OCI-LY7 (cell line): ENCODE measurements at regions not wholly inside any gene's neighbourhood (a gene's known extent, or its start where the extent isn't known, plus 50 kb on each side); places are given as distances from the start of the nearest gene placed in this dataset.

Source experiments
- BruUV-seq: library from RNA; stranded (reverse); fragments of 400-500 nt; replicated peaks from 2 replicates; lab custom pipeline; 2021; lab: Mats Ljungman, UMichigan
- CTCF ChIA-PET: fragments of 300-600 bp; sonication (Branson Sonifier 250); formaldehyde crosslinking; loops from one replicate; lab custom pipeline; 2022; ENCODE audit warnings: antibody characterized with exemption; ENCODE audit not compliant: unreplicated experiment; lab: Charles Lee
- POLR2A ChIA-PET: fragments of 300-600 bp; sonication (Branson Sonifier 250); formaldehyde crosslinking; loops from one replicate; lab custom pipeline; 2022; ENCODE audit warnings: antibody characterized with exemption; lab: Charles Lee
- DNase-seq: peaks from one replicate; pipeline ENCODE4 v3.0.0-alpha.2; 2015; ENCODE audit warnings: low spot score
- H2AFZ ChIP-seq: fragments of 200-600 bp; sonication (generic), shearing (Covaris generic); 2 replicates; pipeline ENCODE4 v1.6.1; 2014; ENCODE audit warnings: mild to moderate bottlenecking, antibody characterized with exemption, low read length, moderate library complexity
- H3K27ac ChIP-seq: fragments of 200-600 bp; sonication (generic); 2 replicates; pipeline ENCODE4 v1.5.1; 2014; ENCODE audit warnings: mixed run types, low read depth, mild to moderate bottlenecking, moderate library complexity, low read length, inconsistent platforms; ENCODE audit not compliant: poor library complexity, severe bottlenecking
- H3K36me3 ChIP-seq: fragments of 200-600 bp; sonication (generic); 2 replicates; pipeline ENCODE4 v1.6.1; 2014; ENCODE audit warnings: mild to moderate bottlenecking, antibody characterized with exemption, low read length, moderate library complexity, mixed read lengths; ENCODE audit not compliant: insufficient read depth
- H3K4me1 ChIP-seq: fragments of 200-600 bp; sonication (generic); 2 replicates; pipeline ENCODE4 v1.5.1; 2014; ENCODE audit warnings: mild to moderate bottlenecking, low read length; ENCODE audit not compliant: insufficient read depth, poor library complexity, severe bottlenecking
- H3K4me2 ChIP-seq: fragments of 200-600 bp; sonication (generic); 2 replicates; pipeline ENCODE4 v1.6.1; 2014; ENCODE audit warnings: mild to moderate bottlenecking, low read length
- H3K4me3 ChIP-seq: fragments of 200-600 bp; sonication (generic); 2 replicates; pipeline ENCODE4 v1.5.1; 2014; ENCODE audit warnings: mild to moderate bottlenecking, low read depth, low read length; ENCODE audit not compliant: poor library complexity, severe bottlenecking
- H3K79me2 ChIP-seq: fragments of 200-600 bp; sonication (generic); 2 replicates; pipeline ENCODE4 v1.6.1; 2016; ENCODE audit warnings: low read depth, mild to moderate bottlenecking, low read length, moderate library complexity, mixed read lengths; ENCODE audit not compliant: insufficient read depth
- H3K9me2 ChIP-seq: fragments of 200-600 bp; sonication (generic); 2 replicates; pipeline ENCODE4 v1.6.1; 2016; ENCODE audit warnings: mild to moderate bottlenecking, low read length, mixed read lengths; ENCODE audit not compliant: insufficient read depth
- H3K9me3 ChIP-seq: fragments of 200-600 bp; sonication (generic); 2 replicates; pipeline ENCODE4 v1.6.1; 2014; ENCODE audit warnings: mild to moderate bottlenecking, mixed run types, low read length, mixed read lengths
- H4K20me1 ChIP-seq: fragments of 200-600 bp; sonication (generic); 2 replicates; pipeline ENCODE4 v1.6.1; 2014; ENCODE audit warnings: mild to moderate bottlenecking, antibody characterized with exemption, low read length, moderate library complexity, mixed read lengths; ENCODE audit not compliant: insufficient read depth
- EZH2phosphoT487 ChIP-seq: fragments of 200-600 bp; sonication (generic); IDR thresholded peaks from 2 replicates; pipeline ENCODE4 v1.6.1; 2018; ENCODE audit warnings: low read depth, borderline replicate concordance, mild to moderate bottlenecking, mixed run types, antibody characterized with exemption, low read length, moderate library complexity, mixed read lengths
- intact Hi-C: fragments of 100-400 bp; cut with micrococcal nuclease; formaldehyde crosslinking; loops from one replicate; pipeline ENCODE4 v1.10.0; 2022; ENCODE audit not compliant: unreplicated experiment
- TF ChIP-seq, protein P1 (sequence below): fragments of 200-600 bp; sonication (generic); conservative IDR thresholded peaks from 2 replicates; pipeline ENCODE4 v1.5.1; 2014; ENCODE audit warnings: mild to moderate bottlenecking, antibody characterized with exemption, low read length, moderate library complexity, mixed read lengths

DNA sequence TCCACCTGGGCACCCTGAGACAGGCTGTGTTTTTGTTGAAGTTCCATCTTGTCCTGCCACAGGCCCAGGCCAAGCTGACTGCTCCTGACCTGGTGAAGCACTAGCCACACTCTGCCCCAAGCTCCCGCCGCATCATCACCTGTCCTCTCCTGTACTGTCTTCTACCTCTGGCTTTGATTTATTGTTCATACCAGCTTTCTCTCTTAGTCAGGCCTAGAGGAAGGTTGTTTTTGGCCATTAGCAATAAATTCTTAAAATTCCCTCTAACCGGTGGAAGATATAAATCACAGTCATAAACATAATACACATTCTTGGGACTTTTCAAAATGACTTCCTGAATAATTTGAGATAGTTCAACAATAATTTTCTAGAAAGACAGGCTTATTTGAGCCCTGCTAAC lies 169.4 kb downstream of the DAD1 start:
- intact Hi-C loops: loop anchor here (2.0 kb wide), 1 partner anchor 27 kb away; no protein-coding TSS in a partner anchor
- no peaks in the 10 kb centered on the region for H3K9me3 ChIP-seq
- H3K4me3 ChIP-seq: no peak overlapping the region
- BruUV-seq: no TSS peak
- H3K36me3 ChIP-seq: no peaks in the 10 kb centered on the region
- peak overlapping the region; percentile 60; the same call in 1 of the 2 replicates for H3K4me2 ChIP-seq
- H2AFZ ChIP-seq: peak overlapping the region; percentile 5; the same call in 1 of the 2 replicates
- H3K27ac ChIP-seq: peak overlapping the region; percentile 78
- no peaks in the 10 kb centered on the region for H4K20me1 ChIP-seq
- peaks cover 69% of the 10 kb centered on the region for H3K4me1 ChIP-seq
- DNase-seq: no peak
- TF ChIP-seq EZH2phosphoT487: no peak
- TF ChIP-seq, protein P1, sequence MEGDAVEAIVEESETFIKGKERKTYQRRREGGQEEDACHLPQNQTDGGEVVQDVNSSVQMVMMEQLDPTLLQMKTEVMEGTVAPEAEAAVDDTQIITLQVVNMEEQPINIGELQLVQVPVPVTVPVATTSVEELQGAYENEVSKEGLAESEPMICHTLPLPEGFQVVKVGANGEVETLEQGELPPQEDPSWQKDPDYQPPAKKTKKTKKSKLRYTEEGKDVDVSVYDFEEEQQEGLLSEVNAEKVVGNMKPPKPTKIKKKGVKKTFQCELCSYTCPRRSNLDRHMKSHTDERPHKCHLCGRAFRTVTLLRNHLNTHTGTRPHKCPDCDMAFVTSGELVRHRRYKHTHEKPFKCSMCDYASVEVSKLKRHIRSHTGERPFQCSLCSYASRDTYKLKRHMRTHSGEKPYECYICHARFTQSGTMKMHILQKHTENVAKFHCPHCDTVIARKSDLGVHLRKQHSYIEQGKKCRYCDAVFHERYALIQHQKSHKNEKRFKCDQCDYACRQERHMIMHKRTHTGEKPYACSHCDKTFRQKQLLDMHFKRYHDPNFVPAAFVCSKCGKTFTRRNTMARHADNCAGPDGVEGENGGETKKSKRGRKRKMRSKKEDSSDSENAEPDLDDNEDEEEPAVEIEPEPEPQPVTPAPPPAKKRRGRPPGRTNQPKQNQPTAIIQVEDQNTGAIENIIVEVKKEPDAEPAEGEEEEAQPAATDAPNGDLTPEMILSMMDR: no peak
- POLR2A ChIA-PET: interaction anchor here (0.6 to 5.5 kb wide), 10 partner anchors 9 to 202 kb away, joined by 3 to 59 read pairs (median 6); no protein-coding TSS in a partner anchor
- CTCF ChIA-PET: interaction anchor here (1.7 kb wide), 1 partner anchor 29 kb away, joined by 6 read pairs; no protein-coding TSS in a partner anchor
- H3K9me2 ChIP-seq: no peaks in the 10 kb centered on the region
- no peaks in the 10 kb centered on the region for H3K79me2 ChIP-seq

DNA sequence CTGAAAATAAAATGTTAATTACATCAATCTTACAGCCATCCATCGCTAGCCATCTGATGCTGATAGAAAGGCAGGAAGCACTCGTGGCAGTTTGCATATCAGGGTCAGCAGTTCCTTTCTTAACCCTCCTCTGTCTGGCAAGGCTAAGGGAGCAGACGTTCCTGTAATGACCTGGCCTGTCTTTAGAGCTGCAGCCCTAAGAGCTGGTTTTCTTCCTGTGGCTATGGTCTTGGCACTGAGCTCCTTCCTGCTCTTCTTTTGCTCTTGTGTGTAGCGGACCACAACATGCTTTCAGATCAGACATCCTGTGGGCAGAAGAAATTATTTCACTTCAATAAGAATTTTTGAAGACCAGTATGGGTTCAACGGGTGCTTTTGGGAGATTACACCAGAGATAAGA lies 170.4 kb downstream of the DAD1 start:
- ChIA-PET CTCF (interaction anchor here (1.3 to 1.8 kb wide), 5 partner anchors 11 to 53 kb away, joined by 5 to 9 read pairs (median 6); no protein-coding TSS in a partner anchor), POLR2A (interaction anchor here (0.7 to 5.5 kb wide), 19 partner anchors 8 to 680 kb away, joined by 3 to 59 read pairs (median 6); no protein-coding TSS in a partner anchor)
- Histone ChIP-seq H3K27ac (peak overlapping the region; percentile 78), H4K20me1 (no peaks in the 10 kb centered on the region), H3K4me3 (peak overlapping the region; percentile 26), H3K9me2 (no peaks in the 10 kb centered on the region), H2AFZ (peak overlapping the region; percentile 79), H3K9me3 (no peaks in the 10 kb centered on the region), H3K4me2 (peak overlapping the region; percentile 60), H3K4me1 (peaks cover 61% of the 10 kb centered on the region), H3K79me2 (no peaks in the 10 kb centered on the region), H3K36me3 (no peaks in the 10 kb centered on the region)
- no peak for TF ChIP-seq EZH2phosphoT487
- TF ChIP-seq, protein P1: no peak
- DNase-seq: peak; percentile 74
- no TSS peak for BruUV-seq
- intact Hi-C loops: loop anchor here (1.0 to 2.0 kb wide), 2 partner anchors 14 to 26 kb away; no protein-coding TSS in a partner anchor

DNA sequence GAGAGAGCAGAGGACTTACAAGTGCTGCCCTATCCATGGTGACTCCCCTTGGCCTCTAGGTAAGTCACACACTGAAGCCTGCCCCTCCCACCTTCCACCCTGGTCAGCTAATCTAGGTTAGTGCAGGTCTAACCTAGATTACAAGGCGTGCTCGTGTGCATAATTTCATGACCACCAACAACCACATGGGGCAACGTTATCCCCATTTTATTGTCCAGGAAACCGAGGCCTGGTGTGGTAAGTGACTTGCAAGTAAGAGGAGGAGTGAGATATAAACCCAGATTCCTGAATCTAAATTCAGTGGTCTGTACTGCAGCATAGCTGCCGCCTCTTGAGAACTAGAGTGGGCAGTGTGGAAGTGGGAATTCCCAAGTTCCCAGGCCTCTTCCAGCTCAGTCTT lies 171.1 kb downstream of the DAD1 start:
- POLR2A ChIA-PET: interaction anchor here (0.7 to 5.5 kb wide), 19 partner anchors 8 to 680 kb away, joined by 3 to 59 read pairs (median 6); no protein-coding TSS in a partner anchor
- CTCF ChIA-PET: interaction anchor here (1.3 to 1.8 kb wide), 4 partner anchors 12 to 53 kb away, joined by 5 to 9 read pairs (median 6); no protein-coding TSS in a partner anchor
- peak; percentile 43 for DNase-seq
- Histone ChIP-seq H3K9me2 (no peaks in the 10 kb centered on the region), H3K27ac (peak overlapping the region; percentile 78), H3K36me3 (no peaks in the 10 kb centered on the region), H2AFZ (peak overlapping the region; percentile 79; the same call in 1 of the 2 replicates), H4K20me1 (no peaks in the 10 kb centered on the region), H3K9me3 (no peaks in the 10 kb centered on the region), H3K4me2 (peak overlapping the region; percentile 60), H3K4me1 (peaks cover 58% of the 10 kb centered on the region), H3K4me3 (peak overlapping the region; percentile 26), H3K79me2 (no peaks in the 10 kb centered on the region)
- intact Hi-C loops: loop anchor here (1.0 to 2.0 kb wide), 2 partner anchors 14 to 25 kb away; no protein-coding TSS in a partner anchor
- no peak for TF ChIP-seq EZH2phosphoT487
- TF ChIP-seq, protein P1: peak; percentile 40
- no TSS peak for BruUV-seq
